Gastrocnemius medialis (tissue), 4 donors: ENCODE measurements at regions not wholly inside any gene's neighbourhood (a gene's known extent, or its start where the extent isn't known, plus 50 kb on each side); places are given as distances from the start of the nearest gene placed in this dataset.

ENCODE experiments used
- ATAC-seq, 2 donors: fragments of 150-250 bp; one replicate each; pipeline ENCODE4 v1.9.1; 2016
- DNase-seq, 2 donors: peaks; one replicate each; pipeline ENCODE4 v3.0.0-alpha.2; 2019
- H3K27ac ChIP-seq, 4 donors: fragments of 200-600 bp; sonication (generic); 1 replicate in 1 of 4; 2 replicates in 3 of 4; pipeline ENCODE4 v1.5.1; 2016 to 2018; ENCODE audit warnings: mild to moderate bottlenecking in 2 of 4, moderate library complexity in 1 of 4
- H3K27me3 ChIP-seq, 3 donors: fragments of 200-600 bp; sonication (generic) in 2 of 3; 1 replicate in 1 of 3; 2 replicates in 2 of 3; pipeline versions ENCODE4 v1.5.1 to v1.6.0; 2016 to 2019; ENCODE audit warnings: mild to moderate bottlenecking in 1 of 3, moderate library complexity in 1 of 3
- H3K36me3 ChIP-seq, 2 donors: fragments of 200-600 bp; sonication (generic) in 1 of 2; one replicate each; pipeline ENCODE4 v1.5.1; 2017 to 2018
- H3K4me1 ChIP-seq, 2 donors: fragments of 200-600 bp; sonication (generic) in 1 of 2; one replicate each; pipeline ENCODE4 v1.5.1; 2016 to 2017; ENCODE audit warnings: mild to moderate bottlenecking in 2 of 2
- H3K4me3 ChIP-seq, 4 donors: fragments of 200-600 bp; sonication (generic) in 3 of 4; 1 replicate in 1 of 4; 2 replicates in 3 of 4; pipeline ENCODE4 v1.5.1; 2016 to 2019; ENCODE audit warnings: mild to moderate bottlenecking in 2 of 4
- H3K9me3 ChIP-seq, 3 donors: fragments of 200-600 bp; sonication (generic) in 2 of 3; 1 replicate in 1 of 3; 2 replicates in 2 of 3; pipeline ENCODE4 v1.5.1; 2016 to 2019
- POLR2A ChIP-seq, 2 donors: fragments of 450-650 bp; IDR thresholded peaks; one replicate each; pipeline ENCODE4 v1.6.1; 2017; ENCODE audit warnings: antibody characterized with exemption in 2 of 2, mild to moderate bottlenecking in 2 of 2, moderate library complexity in 2 of 2
- in situ Hi-C, 4 donors: fragments of 200-750 bp; cut with MboI; loops; one replicate each; pipeline versions ENCODE4 v1.15.0 to v1.8.0; 2017; ENCODE audit warnings: low sequenced_read_pairs in 4 of 4
- intact Hi-C: fragments of 100-400 bp; cut with DNase I; formaldehyde crosslinking; loops from one replicate; pipeline ENCODE4 v1.15.1; 2023; ENCODE audit warnings: low total_unique reads
- TF ChIP-seq, protein P1 (sequence below), 5 experiments: fragments of 450-650 bp in 3 of 5; fragments of 200-600 bp in 2 of 5; sonication (generic) in 2 of 5; IDR thresholded peaks in 4 of 5; conservative IDR thresholded peaks in 1 of 5; 1 replicate in 4 of 5; 2 replicates in 1 of 5; pipeline ENCODE4 v1.5.1; 2016 to 2019; ENCODE audit warnings: antibody characterized with exemption in 5 of 5, mild to moderate bottlenecking in 3 of 5, moderate library complexity in 3 of 5

DNA sequence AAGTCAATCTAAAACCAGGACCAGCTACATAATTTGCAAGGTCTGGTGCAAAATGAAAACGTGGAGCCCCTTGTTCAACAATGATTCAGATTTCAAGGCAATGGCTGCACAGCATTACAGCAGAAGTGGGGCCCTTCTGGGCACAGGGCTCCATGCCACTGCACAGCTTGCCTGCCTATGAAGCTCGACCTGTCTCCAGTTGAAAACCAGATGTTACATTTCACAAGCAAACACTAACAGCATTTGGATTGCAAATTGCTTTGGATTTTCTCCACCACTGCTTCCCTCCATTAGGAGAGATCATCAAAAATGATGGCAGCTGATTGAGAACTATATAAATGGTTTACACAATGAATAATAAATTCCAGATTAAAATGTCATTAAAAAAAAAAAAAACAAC, 551.4 kb upstream of the ZFHX3 start:
- no peak overlapping the region for H3K27ac ChIP-seq
- H3K27me3 ChIP-seq: no peaks in the 10 kb centered on the region
- intact Hi-C loops: no loop called here
- no peak for DNase-seq
- no peak for ATAC-seq
- in situ Hi-C loops: no loop called here
- H3K36me3 ChIP-seq: no peaks in the 10 kb centered on the region
- H3K4me1 ChIP-seq: no peaks in the 10 kb centered on the region
- TF ChIP-seq, protein P1, sequence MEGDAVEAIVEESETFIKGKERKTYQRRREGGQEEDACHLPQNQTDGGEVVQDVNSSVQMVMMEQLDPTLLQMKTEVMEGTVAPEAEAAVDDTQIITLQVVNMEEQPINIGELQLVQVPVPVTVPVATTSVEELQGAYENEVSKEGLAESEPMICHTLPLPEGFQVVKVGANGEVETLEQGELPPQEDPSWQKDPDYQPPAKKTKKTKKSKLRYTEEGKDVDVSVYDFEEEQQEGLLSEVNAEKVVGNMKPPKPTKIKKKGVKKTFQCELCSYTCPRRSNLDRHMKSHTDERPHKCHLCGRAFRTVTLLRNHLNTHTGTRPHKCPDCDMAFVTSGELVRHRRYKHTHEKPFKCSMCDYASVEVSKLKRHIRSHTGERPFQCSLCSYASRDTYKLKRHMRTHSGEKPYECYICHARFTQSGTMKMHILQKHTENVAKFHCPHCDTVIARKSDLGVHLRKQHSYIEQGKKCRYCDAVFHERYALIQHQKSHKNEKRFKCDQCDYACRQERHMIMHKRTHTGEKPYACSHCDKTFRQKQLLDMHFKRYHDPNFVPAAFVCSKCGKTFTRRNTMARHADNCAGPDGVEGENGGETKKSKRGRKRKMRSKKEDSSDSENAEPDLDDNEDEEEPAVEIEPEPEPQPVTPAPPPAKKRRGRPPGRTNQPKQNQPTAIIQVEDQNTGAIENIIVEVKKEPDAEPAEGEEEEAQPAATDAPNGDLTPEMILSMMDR (IDR thresholded peaks at IDR 0.05 in 4 of 5, conservative IDR thresholded peaks at IDR 0.05 in 1 of 5): no peak
- no peak for TF ChIP-seq POLR2A (IDR thresholded peaks at IDR 0.05)
- H3K4me3 ChIP-seq: no peak overlapping the region
- no peaks in the 10 kb centered on the region for H3K9me3 ChIP-seq

GRCh38 chr16:73584157-73584556, 536.2 kb upstream of the ZFHX3 start:
- Histone ChIP-seq H3K27me3 (no peaks in the 10 kb centered on the region), H3K9me3 (peaks cover 0 to 3% (median 0%) of the 10 kb centered on the region in 3 donors), H3K4me1 (no peaks in the 10 kb centered on the region), H3K27ac (no peak overlapping the region), H3K36me3 (no peaks in the 10 kb centered on the region), H3K4me3 (no peak overlapping the region)
- no peak for TF ChIP-seq POLR2A (IDR thresholded peaks at IDR 0.05)
- TF ChIP-seq, protein P1 (IDR thresholded peaks at IDR 0.05 in 4 of 5, conservative IDR thresholded peaks at IDR 0.05 in 1 of 5): no peak
- no peak for DNase-seq
- intact Hi-C loops: no loop called here
- no peak for ATAC-seq
- in situ Hi-C loops: no loop called here

- ATAC-seq (peak in 1 of 2 donors; percentile 66), DNase-seq (peak; percentile 14 to 57)
- Histone ChIP-seq H3K4me3 (no peak overlapping the region), H3K9me3 (no peaks in the 10 kb centered on the region), H3K27ac (no peak overlapping the region), H3K36me3 (no peaks in the 10 kb centered on the region), H3K27me3 (no peaks in the 10 kb centered on the region), H3K4me1 (peaks cover 0 to 4% of the 10 kb centered on the region in 2 donors)
- in situ Hi-C loops: no loop called here
- TF ChIP-seq, protein P1 (IDR thresholded peaks at IDR 0.05 in 4 of 5, conservative IDR thresholded peaks at IDR 0.05 in 1 of 5): no peak
- TF ChIP-seq POLR2A (IDR thresholded peaks at IDR 0.05): no peak
- intact Hi-C loops: no loop called here
Measured at GRCh38 chr16:73572135-73572828, 524.4 kb upstream of the ZFHX3 start.

- Histone ChIP-seq H3K36me3 (no peaks in the 10 kb centered on the region), H3K27me3 (no peaks in the 10 kb centered on the region), H3K4me3 (no peak overlapping the region), H3K4me1 (peaks cover 0 to 4% of the 10 kb centered on the region in 2 donors), H3K9me3 (no peaks in the 10 kb centered on the region), H3K27ac (no peak overlapping the region)
- TF ChIP-seq POLR2A (IDR thresholded peaks at IDR 0.05): no peak
- TF ChIP-seq, protein P1 (IDR thresholded peaks at IDR 0.05 in 4 of 5, conservative IDR thresholded peaks at IDR 0.05 in 1 of 5): no peak
- in situ Hi-C loops: loop anchor here in 1 of 4 donors (10.0 kb wide), 1 partner anchor 315 kb away; no protein-coding TSS in a partner anchor
- ATAC-seq: no peak
- intact Hi-C loops: no loop called here
- no peak for DNase-seq
Measured at GRCh38 chr16:73569266-73569980, 521.5 kb upstream of the ZFHX3 start.
